Ascending aorta (tissue), 2 donors: ENCODE measurements at regions not wholly inside any gene's neighbourhood (a gene's known extent, or its start where the extent isn't known, plus 50 kb on each side); places are given as distances from the start of the nearest gene placed in this dataset.

Experiments
- DNase-seq, 2 donors: peaks; one replicate each; pipeline ENCODE4 v3.0.0-alpha.2; 2019; ENCODE audit warnings: low spot score in 2 of 2
- H3K27ac ChIP-seq, 2 donors: fragments of 200-600 bp; sonication (generic); one replicate each; pipeline ENCODE4 v1.5.1; 2016 to 2017; ENCODE audit warnings: mild to moderate bottlenecking in 1 of 2
- H3K27me3 ChIP-seq: fragments of 200-600 bp; sonication (generic); one replicate; pipeline ENCODE4 v1.5.1; 2017
- H3K36me3 ChIP-seq, 2 donors: fragments of 200-600 bp; sonication (generic); one replicate each; pipeline ENCODE4 v1.5.1; 2016
- H3K4me1 ChIP-seq, 2 donors: fragments of 200-600 bp; sonication (generic); one replicate each; pipeline ENCODE4 v1.5.1; 2016 to 2017; ENCODE audit warnings: mild to moderate bottlenecking in 1 of 2
- H3K4me3 ChIP-seq, 2 donors: fragments of 200-600 bp; sonication (generic); one replicate each; pipeline ENCODE4 v1.5.1; 2016 to 2017; ENCODE audit warnings: mild to moderate bottlenecking in 1 of 2
- H3K9me3 ChIP-seq, 2 donors: fragments of 200-600 bp; sonication (generic); one replicate each; pipeline ENCODE4 v1.5.1; 2016
- intact Hi-C: fragments of 100-400 bp; cut with DNase I; formaldehyde crosslinking; loops from one replicate; pipeline ENCODE4 v1.15.1; 2023
- TF ChIP-seq, protein P1 (sequence below), 3 experiments: fragments of 200-600 bp in 2 of 3; fragments of 450-650 bp in 1 of 3; sonication (generic) in 2 of 3; IDR thresholded peaks; one replicate each; pipeline ENCODE4 v1.5.1; 2016 to 2019; ENCODE audit warnings: antibody characterized with exemption in 3 of 3, mild to moderate bottlenecking in 1 of 3, moderate library complexity in 1 of 3

DNA sequence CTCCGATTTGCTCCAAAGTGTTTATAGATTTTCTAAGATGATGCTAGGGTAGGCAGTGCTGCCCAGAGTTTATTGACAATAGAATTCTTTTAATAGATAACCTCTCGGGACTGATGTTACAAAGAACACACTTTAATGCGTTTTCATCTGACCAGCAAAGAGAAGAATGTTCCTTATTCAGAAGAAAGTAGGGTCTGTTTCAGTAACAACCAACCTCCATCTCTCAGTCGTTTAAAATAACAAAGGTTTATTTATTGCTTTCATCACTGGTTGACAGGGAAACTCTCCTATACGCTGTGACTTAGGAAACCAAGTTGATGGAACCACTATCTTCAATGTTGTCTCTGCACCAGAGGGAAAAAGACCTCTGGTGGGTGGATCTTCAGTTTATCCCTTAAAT lies 55.1 kb upstream of the PAPPA start:
- no peak for DNase-seq
- H3K4me3 ChIP-seq: no peak overlapping the region
- H3K27ac ChIP-seq: no peak overlapping the region
- no peaks in the 10 kb centered on the region for H3K27me3 ChIP-seq
- no peaks in the 10 kb centered on the region for H3K4me1 ChIP-seq
- H3K9me3 ChIP-seq: no peaks in the 10 kb centered on the region
- TF ChIP-seq, protein P1, sequence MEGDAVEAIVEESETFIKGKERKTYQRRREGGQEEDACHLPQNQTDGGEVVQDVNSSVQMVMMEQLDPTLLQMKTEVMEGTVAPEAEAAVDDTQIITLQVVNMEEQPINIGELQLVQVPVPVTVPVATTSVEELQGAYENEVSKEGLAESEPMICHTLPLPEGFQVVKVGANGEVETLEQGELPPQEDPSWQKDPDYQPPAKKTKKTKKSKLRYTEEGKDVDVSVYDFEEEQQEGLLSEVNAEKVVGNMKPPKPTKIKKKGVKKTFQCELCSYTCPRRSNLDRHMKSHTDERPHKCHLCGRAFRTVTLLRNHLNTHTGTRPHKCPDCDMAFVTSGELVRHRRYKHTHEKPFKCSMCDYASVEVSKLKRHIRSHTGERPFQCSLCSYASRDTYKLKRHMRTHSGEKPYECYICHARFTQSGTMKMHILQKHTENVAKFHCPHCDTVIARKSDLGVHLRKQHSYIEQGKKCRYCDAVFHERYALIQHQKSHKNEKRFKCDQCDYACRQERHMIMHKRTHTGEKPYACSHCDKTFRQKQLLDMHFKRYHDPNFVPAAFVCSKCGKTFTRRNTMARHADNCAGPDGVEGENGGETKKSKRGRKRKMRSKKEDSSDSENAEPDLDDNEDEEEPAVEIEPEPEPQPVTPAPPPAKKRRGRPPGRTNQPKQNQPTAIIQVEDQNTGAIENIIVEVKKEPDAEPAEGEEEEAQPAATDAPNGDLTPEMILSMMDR (IDR thresholded peaks at IDR 0.05): no peak
- no peaks in the 10 kb centered on the region for H3K36me3 ChIP-seq
- intact Hi-C loops: no loop called here

DNA sequence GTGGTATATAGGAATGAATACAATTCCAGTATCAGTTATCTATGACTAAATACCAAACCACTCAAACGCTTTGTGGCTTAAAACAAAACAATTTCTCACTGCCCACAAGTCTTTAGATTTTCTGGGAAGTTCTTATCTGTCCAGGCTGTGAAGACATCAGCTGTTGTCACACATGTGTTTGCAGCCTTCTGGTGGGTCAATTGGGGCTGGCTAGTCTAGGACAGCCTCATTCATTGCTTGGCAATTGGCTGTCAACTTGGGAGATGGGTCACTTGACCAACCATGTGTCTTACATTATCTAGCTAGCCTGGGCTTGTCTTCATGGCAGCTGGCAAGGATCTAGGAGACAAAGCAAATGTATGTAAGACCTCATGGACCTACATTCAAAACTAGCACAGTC lies 53.8 kb upstream of the PAPPA start:
- no peak for DNase-seq
- intact Hi-C loops: no loop called here

DNA sequence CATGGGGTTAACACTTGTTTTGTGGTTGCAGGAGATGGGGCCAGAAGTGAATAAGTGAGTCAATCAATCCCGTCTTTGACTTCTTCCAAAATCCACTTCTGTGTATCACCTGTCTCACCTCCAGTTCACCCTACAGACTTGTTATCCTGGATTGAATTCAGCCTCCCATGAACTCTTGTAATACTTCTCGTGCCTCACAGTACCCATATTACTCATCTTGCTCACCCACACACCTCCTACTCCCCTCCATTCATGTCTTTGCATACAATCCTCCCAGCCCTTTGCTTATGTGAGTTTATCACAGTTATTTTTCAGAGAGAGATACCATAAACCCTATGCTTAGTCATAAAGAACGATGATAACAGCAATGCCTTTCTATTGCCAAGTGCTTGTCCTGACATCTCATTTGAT lies 52.9 kb upstream of the PAPPA start:
- no peak for DNase-seq
- H3K4me3 ChIP-seq: no peak overlapping the region
- H3K36me3 ChIP-seq: no peaks in the 10 kb centered on the region
- TF ChIP-seq, protein P1 (IDR thresholded peaks at IDR 0.05): no peak
- no peak overlapping the region for H3K27ac ChIP-seq
- intact Hi-C loops: no loop called here
- no peaks in the 10 kb centered on the region for H3K9me3 ChIP-seq
- H3K4me1 ChIP-seq: no peaks in the 10 kb centered on the region
- no peaks in the 10 kb centered on the region for H3K27me3 ChIP-seq

More for the DNA sequence above, 53.8 kb upstream of the PAPPA start:
- H3K9me3 ChIP-seq: no peaks in the 10 kb centered on the region
- H3K27me3 ChIP-seq: no peaks in the 10 kb centered on the region
- no peaks in the 10 kb centered on the region for H3K36me3 ChIP-seq
- H3K27ac ChIP-seq: no peak overlapping the region
- TF ChIP-seq, protein P1 (IDR thresholded peaks at IDR 0.05): no peak
- H3K4me1 ChIP-seq: no peaks in the 10 kb centered on the region
- H3K4me3 ChIP-seq: no peak overlapping the region

DNA sequence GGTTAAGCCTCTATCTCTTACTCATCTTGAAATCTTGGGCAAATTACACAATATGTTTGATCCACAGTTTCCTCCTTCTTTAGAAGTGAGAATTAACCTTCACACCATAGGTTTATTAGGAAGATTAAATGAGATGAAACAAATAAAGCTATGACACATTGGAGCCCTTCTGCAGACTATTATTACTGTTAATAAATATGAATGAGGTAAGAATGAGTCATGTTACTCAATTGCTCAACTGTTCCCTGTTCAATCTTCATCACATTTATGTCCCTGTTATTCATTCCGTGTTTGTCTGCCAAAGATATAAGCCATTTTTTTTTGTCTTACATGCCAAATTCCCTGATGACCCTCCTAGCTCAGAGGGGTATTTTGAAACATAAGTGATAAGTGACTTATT lies 52.1 kb upstream of the PAPPA start:
- no peaks in the 10 kb centered on the region for H3K9me3 ChIP-seq
- no peaks in the 10 kb centered on the region for H3K4me1 ChIP-seq
- intact Hi-C loops: no loop called here
- no peak overlapping the region for H3K27ac ChIP-seq
- TF ChIP-seq, protein P1 (IDR thresholded peaks at IDR 0.05): no peak
- no peak for DNase-seq
- no peaks in the 10 kb centered on the region for H3K27me3 ChIP-seq
- H3K4me3 ChIP-seq: no peak overlapping the region
- H3K36me3 ChIP-seq: no peaks in the 10 kb centered on the region

DNA sequence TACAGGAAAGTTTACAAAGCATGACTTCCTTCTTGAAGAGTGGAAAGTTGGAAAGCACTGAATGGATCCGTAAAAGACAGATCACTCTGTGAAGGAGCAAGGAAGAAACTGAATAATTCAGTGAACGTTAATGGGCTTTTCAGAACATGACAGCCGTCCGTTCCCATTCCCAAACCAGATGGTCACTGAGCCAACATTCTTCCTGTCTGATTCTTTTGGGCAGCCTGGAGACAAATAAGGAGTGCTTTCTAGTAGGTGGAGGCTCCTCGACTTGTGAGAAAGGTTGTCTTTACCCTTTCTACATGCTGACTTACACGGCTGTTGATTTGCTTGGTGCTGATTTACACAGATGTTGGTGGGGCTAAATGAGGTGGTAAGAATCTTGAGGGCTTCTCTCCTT lies 51.0 kb upstream of the PAPPA start:
- intact Hi-C loops: no loop called here
- Histone ChIP-seq H3K4me3 (no peak overlapping the region), H3K4me1 (no peaks in the 10 kb centered on the region), H3K27me3 (no peaks in the 10 kb centered on the region), H3K36me3 (no peaks in the 10 kb centered on the region), H3K9me3 (no peaks in the 10 kb centered on the region), H3K27ac (no peak overlapping the region)
- no peak for DNase-seq
- TF ChIP-seq, protein P1 (IDR thresholded peaks at IDR 0.05): no peak
